ENCODE measurements at regions not wholly inside any gene's neighbourhood (a gene's known extent, or its start where the extent isn't known, plus 50 kb on each side); places are given as distances from the start of the nearest gene placed in this dataset.

- Mint-ChIP-seq H3K9me3 (no peaks in the 10 kb centered on the region), H3K27ac (no peak overlapping the region), H3K4me1 (no peaks in the 10 kb centered on the region), H3K27me3 (ENCODE audit: insufficient read depth) (no peaks in the 10 kb centered on the region), H3K36me3 (ENCODE audit: low read depth) (no peaks in the 10 kb centered on the region), H3K4me3 (no peak overlapping the region)
- no peak overlapping the region for H3K27ac ChIP-seq (ENCODE audit: low read depth, low read length)
- H3K36me3 ChIP-seq (ENCODE audit: control insufficient read depth, insufficient read depth, low read length): no peaks in the 10 kb centered on the region
- no peak for DNase-seq
- H3K9ac ChIP-seq (ENCODE audit: extremely low read depth, low read length, poor library complexity, severe bottlenecking): no peak overlapping the region
- TF ChIP-seq CTCF (conservative IDR thresholded peaks at IDR 0.05): no peak
- no peaks in the 10 kb centered on the region for H3K27me3 ChIP-seq (ENCODE audit: control insufficient read depth, insufficient read depth, low read length, poor library complexity, severe bottlenecking)
- no peak overlapping the region for H3K4me3 ChIP-seq (ENCODE audit: low read length)
- H3K9me3 ChIP-seq (ENCODE audit: control insufficient read depth, low read length): no peaks in the 10 kb centered on the region
- whole genome bisulfite sequencing, 2 experiments (ENCODE audit: insufficient coverage in 1 of 2, insufficient read length in 1 of 2): 91 to 100% methylated on average over 1 to 7 of the region's 7 CpGs
- no peaks in the 10 kb centered on the region for H3K4me1 ChIP-seq (ENCODE audit: control insufficient read depth, insufficient read depth, low read length)
Observed at GRCh38 chr6:120785459-120786086, 548.7 kb downstream of the TBC1D32 start.

GRCh38 chr6:120779441-120779840 is 554.8 kb downstream of the TBC1D32 start:
- no peaks in the 10 kb centered on the region for H3K36me3 ChIP-seq (ENCODE audit: control insufficient read depth, insufficient read depth, low read length)
- no peak overlapping the region for H3K9ac ChIP-seq (ENCODE audit: extremely low read depth, low read length, poor library complexity, severe bottlenecking)
- WGBS, 2 experiments (ENCODE audit: insufficient coverage in 1 of 2, insufficient read length in 1 of 2): 92 to 96% methylated on average over 4 of the region's 4 CpGs
- TF ChIP-seq CTCF (conservative IDR thresholded peaks at IDR 0.05): no peak
- H3K4me3 ChIP-seq (ENCODE audit: low read length): no peak overlapping the region
- DNase-seq: no peak
- peaks cover 8% of the 10 kb centered on the region for H3K9me3 Mint-ChIP-seq
- H3K4me1 Mint-ChIP-seq: no peaks in the 10 kb centered on the region
- H3K4me1 ChIP-seq (ENCODE audit: control insufficient read depth, insufficient read depth, low read length): no peaks in the 10 kb centered on the region
- no peak overlapping the region for H3K4me3 Mint-ChIP-seq
- H3K27me3 Mint-ChIP-seq (ENCODE audit: insufficient read depth): no peaks in the 10 kb centered on the region
- no peaks in the 10 kb centered on the region for H3K36me3 Mint-ChIP-seq (ENCODE audit: low read depth)
- H3K9me3 ChIP-seq (ENCODE audit: control insufficient read depth, low read length): peaks cover 12% of the 10 kb centered on the region
- H3K27me3 ChIP-seq (ENCODE audit: control insufficient read depth, insufficient read depth, low read length, poor library complexity, severe bottlenecking): no peaks in the 10 kb centered on the region
- H3K27ac Mint-ChIP-seq: no peak overlapping the region
- H3K27ac ChIP-seq (ENCODE audit: low read depth, low read length): no peak overlapping the region

DNA sequence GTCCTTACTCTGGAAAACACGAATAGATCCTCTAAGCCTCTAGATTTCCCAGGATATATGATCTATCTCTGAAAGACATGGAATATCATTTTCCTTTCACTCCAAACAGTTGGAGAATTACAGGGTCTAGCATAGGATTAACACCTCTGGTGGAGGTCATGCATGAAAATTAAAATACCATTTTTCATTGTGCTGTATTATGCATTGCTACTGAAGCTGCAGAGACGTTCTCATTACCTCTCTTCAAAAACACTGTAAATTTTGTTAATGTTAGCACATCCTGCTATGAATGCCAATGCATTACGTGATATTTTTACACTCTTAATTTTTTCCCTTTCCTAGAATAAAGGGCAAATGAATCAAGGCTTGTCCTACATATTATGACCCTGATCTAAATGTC is 558.6 kb downstream of the TBC1D32 start:
- no peak overlapping the region for H3K27ac ChIP-seq (ENCODE audit: low read depth, low read length)
- H3K9ac ChIP-seq (ENCODE audit: extremely low read depth, low read length, poor library complexity, severe bottlenecking): no peak overlapping the region
- no peaks in the 10 kb centered on the region for H3K27me3 ChIP-seq (ENCODE audit: control insufficient read depth, insufficient read depth, low read length, poor library complexity, severe bottlenecking)
- H3K4me3 ChIP-seq (ENCODE audit: low read length): no peak overlapping the region
- Mint-ChIP-seq H3K36me3 (ENCODE audit: low read depth) (no peaks in the 10 kb centered on the region), H3K9me3 (peaks cover 8% of the 10 kb centered on the region), H3K27me3 (ENCODE audit: insufficient read depth) (no peaks in the 10 kb centered on the region), H3K4me3 (no peak overlapping the region), H3K4me1 (peaks cover 6% of the 10 kb centered on the region), H3K27ac (no peak overlapping the region)
- WGBS, 2 experiments (ENCODE audit: insufficient coverage in 1 of 2, insufficient read length in 1 of 2): 83 to 93% methylated on average over 3 of the region's 3 CpGs
- H3K36me3 ChIP-seq (ENCODE audit: control insufficient read depth, insufficient read depth, low read length): no peaks in the 10 kb centered on the region
- H3K4me1 ChIP-seq (ENCODE audit: control insufficient read depth, insufficient read depth, low read length): peaks cover 4% of the 10 kb centered on the region
- peaks cover 12% of the 10 kb centered on the region for H3K9me3 ChIP-seq (ENCODE audit: control insufficient read depth, low read length)
- TF ChIP-seq CTCF (conservative IDR thresholded peaks at IDR 0.05): no peak
- DNase-seq: no peak
